Subcutaneous abdominal adipose tissue (tissue), 5 donors: ENCODE measurements at regions not wholly inside any gene's neighbourhood (a gene's known extent, or its start where the extent isn't known, plus 50 kb on each side); places are given as distances from the start of the nearest gene placed in this dataset.

Experiments
- H3K27ac ChIP-seq: one replicate; pipeline ENCODE4 v1.7.0; 2013; ENCODE audit warnings: low read depth, mild to moderate bottlenecking, inconsistent platforms, low read length, moderate library complexity
- H3K27me3 ChIP-seq, 5 donors: one replicate each; pipeline ENCODE4 v1.7.0; 2013; ENCODE audit warnings: low read length in 5 of 5, inconsistent platforms in 1 of 5; ENCODE audit not compliant: control insufficient read depth in 5 of 5, insufficient read depth in 4 of 5
- H3K36me3 ChIP-seq, 5 donors: one replicate each; pipeline ENCODE4 v1.7.0; 2013; ENCODE audit warnings: low read length in 5 of 5; ENCODE audit not compliant: control insufficient read depth in 5 of 5, insufficient read depth in 5 of 5
- H3K4me1 ChIP-seq, 5 donors: one replicate each; pipeline ENCODE4 v1.7.0; 2013; ENCODE audit warnings: low read length in 5 of 5, mild to moderate bottlenecking in 3 of 5, moderate library complexity in 1 of 5; ENCODE audit not compliant: control insufficient read depth in 5 of 5, insufficient read depth in 5 of 5
- H3K4me3 ChIP-seq, 5 donors: one replicate each; pipeline ENCODE4 v1.7.0; 2013; ENCODE audit warnings: low read length in 5 of 5, low read depth in 1 of 5
- H3K9ac ChIP-seq, 5 donors: one replicate each; pipeline ENCODE4 v1.7.0; 2013; ENCODE audit warnings: low read length in 5 of 5, mild to moderate bottlenecking in 4 of 5, moderate library complexity in 3 of 5
- H3K9me3 ChIP-seq, 5 donors: one replicate each; pipeline ENCODE4 v1.7.0; 2013; ENCODE audit warnings: low read length in 5 of 5; ENCODE audit not compliant: control insufficient read depth in 5 of 5
- donor health status: healthy.
- donor health status: healthy.
- donor health status: healthy.
- donor health status: healthy.
- donor health status: healthy.

GRCh38 chrX:40433160-40433559 lies 147.6 kb upstream of the ATP6AP2 start:
- peaks cover 0 to 13% (median 4%) of the 10 kb centered on the region in 5 donors for H3K27me3 ChIP-seq
- H3K36me3 ChIP-seq, result no peaks in the 10 kb centered on the region
- peaks cover 8 to 13% (median 13%) of the 10 kb centered on the region in 5 donors for H3K9me3 ChIP-seq
- H3K4me3 ChIP-seq, result no peak overlapping the region
- peaks cover 0 to 12% (median 9%) of the 10 kb centered on the region in 5 donors for H3K4me1 ChIP-seq
- H3K9ac ChIP-seq, result no peak overlapping the region
- no peak overlapping the region for H3K27ac ChIP-seq

- H3K27me3 ChIP-seq, result peaks cover 0 to 12% (median 1%) of the 10 kb centered on the region in 5 donors
- H3K36me3 ChIP-seq, result no peaks in the 10 kb centered on the region
- peaks cover 16 to 33% (median 26%) of the 10 kb centered on the region in 5 donors for H3K9me3 ChIP-seq
- no peaks in the 10 kb centered on the region for H3K4me1 ChIP-seq
- H3K27ac ChIP-seq, result no peak overlapping the region
- no peak overlapping the region for H3K4me3 ChIP-seq
- H3K9ac ChIP-seq, result no peak overlapping the region
Observed at GRCh38 chrX:40424259-40424658, 156.5 kb upstream of the ATP6AP2 start.

- Histone ChIP-seq H3K36me3 (no peaks in the 10 kb centered on the region), H3K9me3 (peaks cover 8 to 24% (median 16%) of the 10 kb centered on the region in 5 donors), H3K4me1 (no peaks in the 10 kb centered on the region), H3K27ac (no peak overlapping the region), H3K4me3 (no peak overlapping the region), H3K27me3 (peaks cover 0 to 12% (median 4%) of the 10 kb centered on the region in 5 donors), H3K9ac (no peak overlapping the region)
Observed at GRCh38 chrX:40423299-40423698, 157.5 kb upstream of the ATP6AP2 start.

GRCh38 chrX:40422021-40422420 lies 158.7 kb upstream of the ATP6AP2 start:
- peaks cover 0 to 8% (median 4%) of the 10 kb centered on the region in 5 donors for H3K27me3 ChIP-seq
- peaks cover 8 to 19% (median 16%) of the 10 kb centered on the region in 5 donors for H3K9me3 ChIP-seq
- no peaks in the 10 kb centered on the region for H3K36me3 ChIP-seq
- H3K4me1 ChIP-seq, result no peaks in the 10 kb centered on the region
- no peak overlapping the region for H3K27ac ChIP-seq
- no peak overlapping the region for H3K4me3 ChIP-seq
- no peak overlapping the region for H3K9ac ChIP-seq

GRCh38 chrX:40420899-40421729 lies 159.7 kb upstream of the ATP6AP2 start:
- H3K27ac ChIP-seq, result no peak overlapping the region
- no peaks in the 10 kb centered on the region for H3K36me3 ChIP-seq
- H3K4me1 ChIP-seq, result no peaks in the 10 kb centered on the region
- peaks cover 0 to 5% (median 4%) of the 10 kb centered on the region in 5 donors for H3K27me3 ChIP-seq
- no peak overlapping the region for H3K4me3 ChIP-seq
- no peak overlapping the region for H3K9ac ChIP-seq
- H3K9me3 ChIP-seq, result peaks cover 8 to 16% (median 14%) of the 10 kb centered on the region in 5 donors

GRCh38 chrX:40418813-40419195 lies 162.0 kb upstream of the ATP6AP2 start:
- Histone ChIP-seq H3K27ac (no peak overlapping the region), H3K4me3 (no peak overlapping the region), H3K27me3 (peaks cover 4 to 17% (median 9%) of the 10 kb centered on the region in 5 donors), H3K36me3 (no peaks in the 10 kb centered on the region), H3K9ac (no peak overlapping the region), H3K4me1 (no peaks in the 10 kb centered on the region), H3K9me3 (peaks cover 0 to 10% (median 9%) of the 10 kb centered on the region in 5 donors)

- peaks cover 0 to 9% (median 6%) of the 10 kb centered on the region in 5 donors for H3K9me3 ChIP-seq
- H3K27me3 ChIP-seq, result peaks cover 4 to 17% (median 11%) of the 10 kb centered on the region in 5 donors
- H3K36me3 ChIP-seq, result no peaks in the 10 kb centered on the region
- H3K4me1 ChIP-seq, result no peaks in the 10 kb centered on the region
- H3K9ac ChIP-seq, result no peak overlapping the region
- no peak overlapping the region for H3K27ac ChIP-seq
- no peak overlapping the region for H3K4me3 ChIP-seq
Observed at GRCh38 chrX:40418146-40418812, 162.5 kb upstream of the ATP6AP2 start.

- Histone ChIP-seq H3K27ac (no peak overlapping the region), H3K9ac (no peak overlapping the region)
Observed at GRCh38 chrX:40415675-40416074, 165.1 kb upstream of the ATP6AP2 start.

GRCh38 chrX:40414335-40414734 lies 166.4 kb upstream of the ATP6AP2 start:
- H3K4me3 ChIP-seq, result no peak overlapping the region
- H3K4me1 ChIP-seq, result no peaks in the 10 kb centered on the region
- no peak overlapping the region for H3K9ac ChIP-seq
- H3K36me3 ChIP-seq, result no peaks in the 10 kb centered on the region
- peaks cover 2 to 11% (median 9%) of the 10 kb centered on the region in 5 donors for H3K9me3 ChIP-seq
- H3K27ac ChIP-seq, result no peak overlapping the region
- peaks cover 4 to 17% (median 12%) of the 10 kb centered on the region in 5 donors for H3K27me3 ChIP-seq

More at GRCh38 chrX:40415675-40416074, 165.1 kb upstream of the ATP6AP2 start:
- H3K36me3 ChIP-seq, result no peaks in the 10 kb centered on the region
- no peaks in the 10 kb centered on the region for H3K9me3 ChIP-seq
- no peak overlapping the region for H3K4me3 ChIP-seq
- H3K27me3 ChIP-seq, result peaks cover 4 to 17% (median 12%) of the 10 kb centered on the region in 5 donors
- no peaks in the 10 kb centered on the region for H3K4me1 ChIP-seq
